ENCODE measurements at regions not wholly inside any gene's neighbourhood (a gene's known extent, or its start where the extent isn't known, plus 50 kb on each side); places are given as distances from the start of the nearest gene placed in this dataset.

GRCh38 chr3:74534611-74535010, 79.8 kb downstream of the CNTN3 start:
- Mint-ChIP-seq H3K36me3 (ENCODE audit: insufficient read depth in 1 of 3, low read depth in 3 of 3) (no peaks in the 10 kb centered on the region), H3K27ac (no peak overlapping the region), H3K4me1 (0 out of 4 replicates have a peak, but pooled peaks cover 0 to 2% of the 10 kb centered on the region in 2 experiments), H3K9me3 (0 out of 5 replicates have a peak, but pooled peaks cover 0 to 2% of the 10 kb centered on the region in 2 experiments), H3K27me3 (ENCODE audit: low read depth) (peaks cover 2% of the 10 kb centered on the region; the same call in 1 of the 2 replicates), H3K4me3 (no peak overlapping the region)
- H4K5ac ChIP-seq (ENCODE audit: insufficient read length, low read depth, low read length) = no peak overlapping the region
- no peak overlapping the region for H2AK5ac ChIP-seq (ENCODE audit: insufficient read length, low read length)
- no peak overlapping the region for H2BK12ac ChIP-seq (ENCODE audit: insufficient read length, low read depth, low read length)
- no peaks in the 10 kb centered on the region for H4K20me1 ChIP-seq (ENCODE audit: control insufficient read depth, insufficient read depth, insufficient read length)
- H2BK20ac ChIP-seq (ENCODE audit: low read depth, low read length, poor library complexity, severe bottlenecking) = no peak overlapping the region
- no CpG with 5 or more reads among the region's 2 CpGs for WGBS (ENCODE audit: extremely low coverage, insufficient read length, low lambda C conversion rate)
- H3K23me2 ChIP-seq (ENCODE audit: insufficient read length, low read depth, low read length, poor library complexity, severe bottlenecking) = no peaks in the 10 kb centered on the region
- no peak overlapping the region for H3K18ac ChIP-seq (ENCODE audit: insufficient read length, low read depth, low read length)
- TF ChIP-seq CTCF (conservative IDR thresholded peaks at IDR 0.05) = no peak
- no peak overlapping the region for H2BK15ac ChIP-seq (ENCODE audit: low read depth, low read length)
- no peak overlapping the region for H2BK120ac ChIP-seq (ENCODE audit: low read depth, low read length, poor library complexity, severe bottlenecking)
- no peak for DNase-seq
- no peak overlapping the region for H3K23ac ChIP-seq (ENCODE audit: insufficient read length, low read depth, low read length)
- no peak overlapping the region for H3K14ac ChIP-seq (ENCODE audit: insufficient read depth, low read length)
- no peak overlapping the region for H2AFZ ChIP-seq (ENCODE audit: low read length)
- H3K27ac ChIP-seq (ENCODE audit: insufficient read length, low read depth, low read length) = no peak overlapping the region
- H4K8ac ChIP-seq (replicated peaks; ENCODE audit: insufficient read length, low read depth, low read length) = no peak overlapping the region
- no peak overlapping the region for H3T11ph ChIP-seq (ENCODE audit: low read length)
- no peak overlapping the region for H3K4me2 ChIP-seq (ENCODE audit: insufficient read depth, insufficient read length, low read length)
- H3K4me1 ChIP-seq (ENCODE audit: insufficient read depth, low read length) = no peaks in the 10 kb centered on the region
- no peak overlapping the region for H3K56ac ChIP-seq (ENCODE audit: insufficient read length, low read depth, low read length)
- no peak overlapping the region for H3K9ac ChIP-seq (ENCODE audit: extremely low read depth, insufficient read length, low read length)
- no peaks in the 10 kb centered on the region for H3K79me1 ChIP-seq (ENCODE audit: insufficient read depth, low read depth, low read length, poor library complexity, severe bottlenecking)
- H3K79me2 ChIP-seq (ENCODE audit: insufficient read depth, low read length) = no peaks in the 10 kb centered on the region
- H3K27me3 ChIP-seq (ENCODE audit: insufficient read depth, low read length) = no peaks in the 10 kb centered on the region
- H3K4ac ChIP-seq (ENCODE audit: low read depth, low read length) = no peak overlapping the region
- no peaks in the 10 kb centered on the region for H3K9me3 ChIP-seq (ENCODE audit: control insufficient read depth, low read depth, low read length)
- no peak overlapping the region for H4K91ac ChIP-seq (ENCODE audit: insufficient read length, low read depth, low read length)
- H2BK5ac ChIP-seq (ENCODE audit: insufficient read length, low read length) = no peak overlapping the region

All from H9 (cell line).